ENCODE measurements at regions not wholly inside any gene's neighbourhood (a gene's known extent, or its start where the extent isn't known, plus 50 kb on each side); places are given as distances from the start of the nearest gene placed in this dataset.
"Not testable (repeated sequence)": the region's sequence is repeated elsewhere in the genome, so short reads cannot be mapped to it uniquely, and the experiment has no call there.

GRCh38 chr1:91604632-91605031 is 104.0 kb downstream of the CDC7 start:
- DNase-seq (ENCODE audit: low read depth in 4 of 4, low spot score in 1 of 4) = no peak

GRCh38 chr1:91605566-91605965 is 104.9 kb downstream of the CDC7 start:
- DNase-seq (ENCODE audit: low read depth in 4 of 4, low spot score in 1 of 4) = no peak

- DNase-seq (ENCODE audit: low read depth in 4 of 4, low spot score in 1 of 4) = no peak
These were observed 106.0 kb downstream of the CDC7 start for GRCh38 chr1:91606546-91607078.

- DNase-seq (ENCODE audit: low read depth in 4 of 4, low spot score in 1 of 4) = not testable (repeated sequence)
These were observed 107.0 kb downstream of the CDC7 start for GRCh38 chr1:91607686-91608085.

GRCh38 chr1:91608876-91609275 is 108.2 kb downstream of the CDC7 start:
- no peak for DNase-seq (ENCODE audit: low read depth in 4 of 4, low spot score in 1 of 4)

GRCh38 chr1:91609551-91609950 is 108.9 kb downstream of the CDC7 start:
- DNase-seq (ENCODE audit: low read depth in 4 of 4, low spot score in 1 of 4) = no peak

- no peak for DNase-seq (ENCODE audit: low read depth in 4 of 4, low spot score in 1 of 4)
These were observed 109.5 kb downstream of the CDC7 start for GRCh38 chr1:91610102-91610501.

GRCh38 chr1:91610789-91611188 is 110.1 kb downstream of the CDC7 start:
- no peak for DNase-seq (ENCODE audit: low read depth in 4 of 4, low spot score in 1 of 4)

GRCh38 chr1:91611483-91611917 is 110.8 kb downstream of the CDC7 start:
- DNase-seq (ENCODE audit: low read depth in 4 of 4, low spot score in 1 of 4) = no peak

- DNase-seq (ENCODE audit: low read depth in 4 of 4, low spot score in 1 of 4) = no peak
These were observed 112.9 kb downstream of the CDC7 start for GRCh38 chr1:91613595-91613994.

- no peak for DNase-seq (ENCODE audit: low read depth in 4 of 4, low spot score in 1 of 4)
These were observed 116.1 kb downstream of the CDC7 start for GRCh38 chr1:91616712-91617111.

GRCh38 chr1:91617285-91617765 is 116.7 kb downstream of the CDC7 start:
- no peak for DNase-seq (ENCODE audit: low read depth in 4 of 4, low spot score in 1 of 4)

- DNase-seq (ENCODE audit: low read depth in 4 of 4, low spot score in 1 of 4) = no peak
These were observed 119.2 kb downstream of the CDC7 start for GRCh38 chr1:91619881-91620280.

- DNase-seq (ENCODE audit: low read depth in 4 of 4, low spot score in 1 of 4) = no peak
These were observed 120.7 kb downstream of the CDC7 start for GRCh38 chr1:91621360-91621759.

- DNase-seq (ENCODE audit: low read depth in 4 of 4, low spot score in 1 of 4) = no peak
These were observed 121.3 kb downstream of the CDC7 start for GRCh38 chr1:91621907-91622306.

- no peak for DNase-seq (ENCODE audit: low read depth in 4 of 4, low spot score in 1 of 4)
These were observed 122.0 kb downstream of the CDC7 start for GRCh38 chr1:91622616-91623015.

GRCh38 chr1:91623020-91623419 is 122.4 kb downstream of the CDC7 start:
- no peak for DNase-seq (ENCODE audit: low read depth in 4 of 4, low spot score in 1 of 4)

- DNase-seq (ENCODE audit: low read depth in 4 of 4, low spot score in 1 of 4) = no peak
These were observed 123.7 kb downstream of the CDC7 start for GRCh38 chr1:91624331-91624730.

Data from stimulated activated CD4-positive, alpha-beta T cell treated with anti-CD3 and anti-CD28 coated beads, Interleukin-1b, Interleukin-23, amount 100 ng/mL, for 24 hours (primary cell).